Fibroblast of skin of abdomen (primary cell): ENCODE measurements at regions not wholly inside any gene's neighbourhood (a gene's known extent, or its start where the extent isn't known, plus 50 kb on each side); places are given as distances from the start of the nearest gene placed in this dataset.
"Not testable (repeated sequence)": the region's sequence is repeated elsewhere in the genome, so short reads cannot be mapped to it uniquely, and the experiment has no call there.

Experiments
- DNase-seq: peaks from one replicate; pipeline ENCODE4 v3.0.0-alpha.2; 2013

GRCh38 chr17:11182430-11182829, 58.6 kb upstream of the SHISA6 start:
- no peak for DNase-seq

- no peak for DNase-seq
These were observed 62.4 kb upstream of the SHISA6 start for GRCh38 chr17:11178581-11178980.

GRCh38 chr17:11177340-11177739, 63.7 kb upstream of the SHISA6 start:
- no peak for DNase-seq

GRCh38 chr17:11176549-11176948, 64.5 kb upstream of the SHISA6 start:
- no peak for DNase-seq

GRCh38 chr17:11170881-11171280, 70.1 kb upstream of the SHISA6 start:
- DNase-seq, result no peak

- no peak for DNase-seq
These were observed 89.1 kb upstream of the SHISA6 start for GRCh38 chr17:11151818-11152425.

GRCh38 chr17:11150906-11151511, 90.0 kb upstream of the SHISA6 start:
- not testable (repeated sequence) for DNase-seq

- DNase-seq, result peak; percentile 49
These were observed 96.4 kb upstream of the SHISA6 start for GRCh38 chr17:11144358-11145233.

- no peak for DNase-seq
These were observed 98.8 kb upstream of the SHISA6 start for GRCh38 chr17:11142231-11142630.

GRCh38 chr17:11140501-11140900, 100.5 kb upstream of the SHISA6 start:
- no peak for DNase-seq

- no peak for DNase-seq
These were observed 101.0 kb upstream of the SHISA6 start for GRCh38 chr17:11140043-11140442.

- peak; percentile 1 for DNase-seq
These were observed 103.0 kb upstream of the SHISA6 start for GRCh38 chr17:11138023-11138422.

GRCh38 chr17:11135819-11136218, 105.2 kb upstream of the SHISA6 start:
- DNase-seq, result no peak

- no peak for DNase-seq
These were observed 110.6 kb upstream of the SHISA6 start for GRCh38 chr17:11130367-11130766.

- DNase-seq, result no peak
These were observed 118.1 kb upstream of the SHISA6 start for GRCh38 chr17:11122908-11123307.

GRCh38 chr17:11121341-11121985, 119.5 kb upstream of the SHISA6 start:
- DNase-seq, result no peak

- no peak for DNase-seq
These were observed 131.9 kb upstream of the SHISA6 start for GRCh38 chr17:11109106-11109505.

- no peak for DNase-seq
These were observed 135.9 kb upstream of the SHISA6 start for GRCh38 chr17:11105141-11105540.

- DNase-seq, result no peak
These were observed 143.9 kb upstream of the SHISA6 start for GRCh38 chr17:11097121-11097520.

- DNase-seq, result no peak
These were observed 146.7 kb upstream of the SHISA6 start for GRCh38 chr17:11094331-11094730.

GRCh38 chr17:11086646-11087340, 154.2 kb upstream of the SHISA6 start:
- DNase-seq, result no peak

GRCh38 chr17:11082559-11082958, 158.5 kb upstream of the SHISA6 start:
- DNase-seq, result no peak

GRCh38 chr17:11081342-11081741, 159.7 kb upstream of the SHISA6 start:
- DNase-seq, result no peak
